Neuronal stem cell (in vitro differentiated cells): ENCODE measurements at regions not wholly inside any gene's neighbourhood (a gene's known extent, or its start where the extent isn't known, plus 50 kb on each side); places are given as distances from the start of the nearest gene placed in this dataset.

Experiments used
- DNase-seq: peaks from one replicate; pipeline ENCODE4 v3.0.0-alpha.2; 2013; ENCODE audit warnings: low spot score
- H2AFZ ChIP-seq: one replicate; pipeline ENCODE4 v1.6.1; 2013; ENCODE audit warnings: mild to moderate bottlenecking, low read length, inconsistent platforms
- H2AK5ac ChIP-seq: 2 replicates; pipeline ENCODE4 v1.6.1; 2013; ENCODE audit warnings: low read depth, mild to moderate bottlenecking, inconsistent platforms, low read length, moderate library complexity, mixed read lengths
- H2BK120ac ChIP-seq: 2 replicates; pipeline ENCODE4 v1.6.1; 2013; ENCODE audit warnings: low read depth, mild to moderate bottlenecking, inconsistent platforms, low read length, moderate library complexity, mixed read lengths
- H2BK12ac ChIP-seq: one replicate; pipeline ENCODE4 v1.6.1; 2013; ENCODE audit warnings: low read length, inconsistent platforms
- H2BK15ac ChIP-seq: 2 replicates; pipeline ENCODE4 v1.6.1; 2013; ENCODE audit warnings: mild to moderate bottlenecking, low read length, inconsistent platforms, mixed read lengths
- H2BK5ac ChIP-seq: one replicate; pipeline ENCODE4 v1.6.1; 2013; ENCODE audit warnings: inconsistent platforms, mild to moderate bottlenecking, low read length, moderate library complexity
- H3K14ac ChIP-seq: one replicate; pipeline ENCODE4 v1.6.1; 2013; ENCODE audit warnings: low read length, inconsistent platforms
- H3K18ac ChIP-seq: 2 replicates; pipeline ENCODE4 v1.6.1; 2013; ENCODE audit warnings: low read length, inconsistent platforms
- H3K23ac ChIP-seq: 2 replicates; pipeline ENCODE4 v1.6.1; 2013; ENCODE audit warnings: low read depth, mild to moderate bottlenecking, mixed read lengths, low read length, inconsistent platforms; ENCODE audit not compliant: poor library complexity
- H3K27ac ChIP-seq: replicated peaks from 3 replicates; pipeline ENCODE4 v1.5.1; 2013; ENCODE audit warnings: low read length, inconsistent platforms
- H3K27me3 ChIP-seq, 3 experiments: 2 replicates each; pipeline ENCODE4 v1.6.1; 2013; ENCODE audit warnings: low read length in 3 of 3, mild to moderate bottlenecking in 2 of 3, inconsistent platforms in 1 of 3, low read depth in 1 of 3, mixed read lengths in 1 of 3, moderate library complexity in 1 of 3; ENCODE audit not compliant: control insufficient read depth in 3 of 3, insufficient read depth in 3 of 3
- H3K36me3 ChIP-seq, 2 donors: replicated peaks in 1 of 2; 2 replicates each; pipeline ENCODE4 v1.6.1; 2013; ENCODE audit warnings: low read length in 2 of 2; ENCODE audit not compliant: control insufficient read depth in 2 of 2, insufficient read depth in 2 of 2
- H3K4ac ChIP-seq: 2 replicates; pipeline ENCODE4 v1.6.1; 2013; ENCODE audit warnings: inconsistent platforms, mild to moderate bottlenecking, low read length, moderate library complexity
- H3K4me1 ChIP-seq, 2 donors: 1 replicate in 1 of 2; 2 replicates in 1 of 2; pipeline ENCODE4 v1.6.1; 2013; ENCODE audit warnings: low read length in 2 of 2, low read depth in 1 of 2; ENCODE audit not compliant: control insufficient read depth in 2 of 2, insufficient read depth in 1 of 2
- H3K4me2 ChIP-seq: one replicate; pipeline ENCODE4 v1.6.1; 2013; ENCODE audit warnings: mild to moderate bottlenecking, low read length, inconsistent platforms; ENCODE audit not compliant: insufficient read depth, poor library complexity, severe bottlenecking
- H3K4me3 ChIP-seq, 2 donors: 2 replicates each; pipeline ENCODE4 v1.5.1; 2013; ENCODE audit warnings: low read length in 2 of 2, mild to moderate bottlenecking in 2 of 2, inconsistent platforms in 1 of 2, moderate library complexity in 1 of 2
- H3K79me1 ChIP-seq: one replicate; pipeline ENCODE4 v1.6.1; 2013; ENCODE audit warnings: low read depth, mild to moderate bottlenecking, inconsistent platforms, low read length, moderate library complexity
- H3K9ac ChIP-seq: one replicate; pipeline ENCODE4 v1.6.1; 2013; ENCODE audit warnings: mild to moderate bottlenecking, low read depth, low read length, inconsistent platforms; ENCODE audit not compliant: poor library complexity
- H3K9me3 ChIP-seq, 2 donors: replicated peaks in 1 of 2; 2 replicates each; pipeline versions ENCODE3 to v1.6.1; 2013; ENCODE audit warnings: low read length in 2 of 2, mild to moderate bottlenecking in 2 of 2, inconsistent platforms in 1 of 2, low read depth in 1 of 2, mixed read lengths in 1 of 2, moderate library complexity in 1 of 2; ENCODE audit not compliant: control insufficient read depth in 2 of 2, insufficient read depth in 1 of 2
- H4K8ac ChIP-seq: one replicate; pipeline ENCODE4 v1.6.1; 2013; ENCODE audit warnings: low read depth, mild to moderate bottlenecking, inconsistent platforms, low read length, moderate library complexity
- H4K91ac ChIP-seq: one replicate; pipeline ENCODE4 v1.6.1; 2013; ENCODE audit warnings: low read length, low read depth, mild to moderate bottlenecking, inconsistent platforms; ENCODE audit not compliant: poor library complexity
- WGBS, 2 donors: extraction: QIAGEN DNeasy Blood & Tissue Kit; methylation state at CpG; one replicate each; pipeline ENCODE4 v1.1.7; 2013; ENCODE audit warnings: missing lambda C conversion rate in 2 of 2, mixed read lengths in 1 of 2; ENCODE audit not compliant: insufficient read length in 2 of 2, insufficient replicate concordance in 1 of 2; ENCODE audit errors: extremely low coverage in 2 of 2; 5-methylcytosine and 5-hydroxymethylcytosine counted together

DNA sequence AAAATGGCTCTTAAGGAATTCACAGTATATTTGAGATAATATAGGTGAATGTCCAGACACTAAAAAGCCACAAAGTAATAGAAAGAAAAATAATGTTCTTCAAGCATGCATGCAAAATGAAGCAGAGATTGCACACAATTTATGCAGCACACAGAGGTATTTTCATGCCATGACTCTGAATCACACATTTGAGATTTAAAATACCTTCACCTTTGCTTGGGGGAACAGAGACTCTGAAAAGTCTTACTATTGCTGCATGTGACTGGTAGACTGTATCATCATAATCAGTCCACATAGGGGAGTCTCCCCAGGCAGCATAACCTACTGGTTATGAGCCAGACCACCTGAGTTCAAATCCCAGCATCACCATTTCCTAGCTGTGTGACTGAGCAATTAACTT, 96.2 kb downstream of the RCN1 start:
- Histone ChIP-seq H3K9me3 (no peaks in the 10 kb centered on the region), H4K91ac (no peak overlapping the region), H3K27ac (no peak overlapping the region)

GRCh38 chr11:32188785-32189184, 97.9 kb downstream of the RCN1 start:
- Histone ChIP-seq H3K9me3 (no peaks in the 10 kb centered on the region), H3K14ac (no peak overlapping the region)
- no CpG with 5 or more reads among the region's 4 CpGs for WGBS, 2 donors

More for the DNA sequence above, 96.2 kb downstream of the RCN1 start:
- Histone ChIP-seq H3K4ac (no peak overlapping the region), H3K4me3 (no peak overlapping the region), H2BK15ac (no peak overlapping the region), H3K9ac (no peak overlapping the region), H3K79me1 (no peaks in the 10 kb centered on the region), H2BK5ac (no peak overlapping the region), H3K18ac (no peak overlapping the region), H3K4me1 (no peaks in the 10 kb centered on the region), H3K23ac (no peak overlapping the region), H2BK12ac (no peak overlapping the region), H4K8ac (no peak overlapping the region), H2AK5ac (no peak overlapping the region), H3K36me3 (no peaks in the 10 kb centered on the region), H2BK120ac (no peak overlapping the region), H3K27me3 (peaks cover 0 to 21% (median 0%) of the 10 kb centered on the region in 3 experiments), H3K4me2 (no peak overlapping the region), H2AFZ (no peak overlapping the region), H3K14ac (no peak overlapping the region)
- DNase-seq = no peak

GRCh38 chr11:32196137-32196536, 105.3 kb downstream of the RCN1 start:
- Histone ChIP-seq H2BK12ac (no peak overlapping the region), H2AK5ac (no peak overlapping the region), H4K8ac (no peak overlapping the region), H3K23ac (no peak overlapping the region), H3K79me1 (no peaks in the 10 kb centered on the region), H3K18ac (no peak overlapping the region), H3K4ac (no peak overlapping the region), H3K27ac (no peak overlapping the region), H4K91ac (no peak overlapping the region), H2BK5ac (no peak overlapping the region), H3K9ac (no peak overlapping the region), H2BK120ac (no peak overlapping the region), H3K4me1 (no peaks in the 10 kb centered on the region), H3K9me3 (no peaks in the 10 kb centered on the region), H3K27me3 (no peaks in the 10 kb centered on the region), H3K4me2 (no peak overlapping the region), H2AFZ (no peak overlapping the region), H3K36me3 (no peaks in the 10 kb centered on the region), H3K4me3 (no peak overlapping the region), H3K14ac (no peak overlapping the region), H2BK15ac (no peak overlapping the region)
- no peak for DNase-seq
- WGBS, 2 donors = no CpG with 5 or more reads among the region's 1 CpG

More at GRCh38 chr11:32188785-32189184, 97.9 kb downstream of the RCN1 start:
- no peak overlapping the region for H3K4ac ChIP-seq
- H2BK12ac ChIP-seq = no peak overlapping the region
- no peak overlapping the region for H3K27ac ChIP-seq
- no peak overlapping the region for H4K8ac ChIP-seq
- H3K27me3 ChIP-seq = peaks cover 0 to 15% (median 0%) of the 10 kb centered on the region in 3 experiments
- H3K79me1 ChIP-seq = no peaks in the 10 kb centered on the region
- H2AFZ ChIP-seq = no peak overlapping the region
- H2BK15ac ChIP-seq = no peak overlapping the region
- H3K9ac ChIP-seq = no peak overlapping the region
- H2AK5ac ChIP-seq = no peak overlapping the region
- no peak overlapping the region for H3K4me2 ChIP-seq
- no peaks in the 10 kb centered on the region for H3K4me1 ChIP-seq
- H3K36me3 ChIP-seq = no peaks in the 10 kb centered on the region
- H3K4me3 ChIP-seq = no peak overlapping the region
- H3K23ac ChIP-seq = no peak overlapping the region
- H2BK5ac ChIP-seq = peak overlapping the region; percentile 17
- H3K18ac ChIP-seq = no peak overlapping the region
- no peak for DNase-seq
- no peak overlapping the region for H4K91ac ChIP-seq
- H2BK120ac ChIP-seq = no peak overlapping the region

DNA sequence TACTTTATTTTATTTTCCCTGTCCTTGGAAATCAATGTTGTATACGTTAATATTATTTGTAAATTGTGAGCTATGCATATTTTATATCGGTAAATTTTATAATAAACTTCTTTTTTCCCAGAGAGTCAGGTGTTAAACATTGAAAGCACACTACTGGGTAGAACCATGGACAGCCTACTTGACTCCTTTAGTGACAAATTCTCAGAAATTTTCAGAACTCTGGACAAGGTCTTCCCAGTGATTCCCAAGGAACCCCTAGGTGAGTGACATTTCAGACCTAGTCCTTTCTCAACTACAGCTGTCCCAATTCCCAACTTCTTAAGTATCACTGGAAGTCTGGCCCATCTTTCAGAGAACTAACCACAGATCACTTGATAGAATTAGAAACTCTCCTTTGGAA, 107.2 kb downstream of the RCN1 start:
- H2AK5ac ChIP-seq = no peak overlapping the region
- no peak for DNase-seq
- WGBS, 2 donors = no CpG with 5 or more reads among the region's 2 CpGs

More for the DNA sequence above, 107.2 kb downstream of the RCN1 start:
- Histone ChIP-seq H3K4ac (no peak overlapping the region), H3K4me3 (no peak overlapping the region), H2AFZ (no peak overlapping the region), H3K36me3 (no peaks in the 10 kb centered on the region), H2BK12ac (no peak overlapping the region), H4K91ac (no peak overlapping the region), H3K9me3 (no peaks in the 10 kb centered on the region), H3K4me1 (no peaks in the 10 kb centered on the region), H3K79me1 (no peaks in the 10 kb centered on the region), H3K18ac (no peak overlapping the region), H3K27me3 (no peaks in the 10 kb centered on the region), H3K14ac (no peak overlapping the region), H3K9ac (no peak overlapping the region), H3K23ac (no peak overlapping the region), H2BK15ac (no peak overlapping the region), H2BK5ac (no peak overlapping the region), H3K27ac (no peak overlapping the region), H2BK120ac (no peak overlapping the region), H4K8ac (no peak overlapping the region), H3K4me2 (no peak overlapping the region)
